GM04504 (cell line): ENCODE measurements at regions not wholly inside any gene's neighbourhood (a gene's known extent, or its start where the extent isn't known, plus 50 kb on each side); places are given as distances from the start of the nearest gene placed in this dataset.

Source experiments
- DNase-seq: peaks from one replicate; pipeline ENCODE4 v3.0.0-alpha.2; 2012; ENCODE audit warnings: low read depth

GRCh38 chr13:89602655-89603054 lies 1744.8 kb upstream of the MIR17HG start:
- no peak for DNase-seq

GRCh38 chr13:89603187-89603586 lies 1744.3 kb upstream of the MIR17HG start:
- no peak for DNase-seq

GRCh38 chr13:89609318-89609717 lies 1738.2 kb upstream of the MIR17HG start:
- no peak for DNase-seq

- DNase-seq, result no peak
Observed at GRCh38 chr13:89610331-89610730, 1737.2 kb upstream of the MIR17HG start.

- DNase-seq, result no peak
Observed at GRCh38 chr13:89610881-89611280, 1736.6 kb upstream of the MIR17HG start.

- DNase-seq, result no peak
Observed at GRCh38 chr13:89627996-89628395, 1719.5 kb upstream of the MIR17HG start.

- DNase-seq, result no peak
Observed at GRCh38 chr13:89628567-89628966, 1718.9 kb upstream of the MIR17HG start.

- DNase-seq, result no peak
Observed at GRCh38 chr13:89650226-89650625, 1697.3 kb upstream of the MIR17HG start.

GRCh38 chr13:89660752-89661151 lies 1686.7 kb upstream of the MIR17HG start:
- DNase-seq, result no peak

GRCh38 chr13:89673789-89674311 lies 1673.6 kb upstream of the MIR17HG start:
- DNase-seq, result no peak

GRCh38 chr13:89678466-89679121 lies 1668.9 kb upstream of the MIR17HG start:
- DNase-seq, result no peak

- DNase-seq, result no peak
Observed at GRCh38 chr13:89684896-89685295, 1662.6 kb upstream of the MIR17HG start.

GRCh38 chr13:89686171-89686570 lies 1661.3 kb upstream of the MIR17HG start:
- DNase-seq, result no peak

GRCh38 chr13:89687066-89687465 lies 1660.4 kb upstream of the MIR17HG start:
- DNase-seq, result no peak

GRCh38 chr13:89688918-89689317 lies 1658.6 kb upstream of the MIR17HG start:
- no peak for DNase-seq

- no peak for DNase-seq
Observed at GRCh38 chr13:89694451-89694850, 1653.0 kb upstream of the MIR17HG start.

GRCh38 chr13:89695343-89696257 lies 1651.9 kb upstream of the MIR17HG start:
- DNase-seq, result no peak

- DNase-seq, result no peak
Observed at GRCh38 chr13:89701913-89702312, 1645.6 kb upstream of the MIR17HG start.

- DNase-seq, result no peak
Observed at GRCh38 chr13:89704040-89704439, 1643.4 kb upstream of the MIR17HG start.

GRCh38 chr13:89708013-89708412 lies 1639.5 kb upstream of the MIR17HG start:
- DNase-seq, result no peak

- DNase-seq, result no peak
Observed at GRCh38 chr13:89721216-89721615, 1626.3 kb upstream of the MIR17HG start.

- DNase-seq, result no peak
Observed at GRCh38 chr13:89726690-89727435, 1620.6 kb upstream of the MIR17HG start.
